Immature natural killer cell (primary cell): ENCODE measurements at regions not wholly inside any gene's neighbourhood (a gene's known extent, or its start where the extent isn't known, plus 50 kb on each side); places are given as distances from the start of the nearest gene placed in this dataset.
"Not testable (repeated sequence)": the region's sequence is repeated elsewhere in the genome, so short reads cannot be mapped to it uniquely, and the experiment has no call there.

Source experiments
- DNase-seq, 3 donors: peaks; one replicate each; pipeline ENCODE4 v3.0.0; 2022; ENCODE audit warnings: mixed read lengths in 1 of 3
- H3K27ac Mint-ChIP-seq, 6 donors: one replicate each; pipeline ENCODE4 v1.8.0; 2020; ENCODE audit warnings: mixed read lengths in 6 of 6, mild to moderate bottlenecking in 5 of 6, inconsistent platforms in 4 of 6, moderate library complexity in 3 of 6
- H3K27me3 Mint-ChIP-seq, 3 donors: one replicate each; pipeline ENCODE4 v1.8.0; 2020 to 2021; ENCODE audit warnings: low read depth in 3 of 3, mild to moderate bottlenecking in 3 of 3, mixed read lengths in 3 of 3, moderate library complexity in 3 of 3, inconsistent platforms in 1 of 3
- H3K36me3 Mint-ChIP-seq, 3 donors: one replicate each; pipeline ENCODE4 v1.8.0; 2020; ENCODE audit warnings: mixed read lengths in 3 of 3, inconsistent platforms in 2 of 3, mild to moderate bottlenecking in 2 of 3
- H3K4me1 Mint-ChIP-seq, 2 donors: one replicate each; pipeline ENCODE4 v1.8.0; 2020; ENCODE audit warnings: inconsistent platforms in 2 of 2, mild to moderate bottlenecking in 2 of 2, mixed read lengths in 2 of 2, moderate library complexity in 1 of 2
- H3K4me3 Mint-ChIP-seq, 5 donors: one replicate each; pipeline ENCODE4 v1.8.0; 2020; ENCODE audit warnings: mild to moderate bottlenecking in 5 of 5, mixed read lengths in 5 of 5, inconsistent platforms in 3 of 5, moderate library complexity in 3 of 5
- H3K9me3 Mint-ChIP-seq, 6 donors: one replicate each; pipeline ENCODE4 v1.8.0; 2020; ENCODE audit warnings: mild to moderate bottlenecking in 6 of 6, mixed read lengths in 6 of 6, inconsistent platforms in 4 of 6, moderate library complexity in 3 of 6

DNA sequence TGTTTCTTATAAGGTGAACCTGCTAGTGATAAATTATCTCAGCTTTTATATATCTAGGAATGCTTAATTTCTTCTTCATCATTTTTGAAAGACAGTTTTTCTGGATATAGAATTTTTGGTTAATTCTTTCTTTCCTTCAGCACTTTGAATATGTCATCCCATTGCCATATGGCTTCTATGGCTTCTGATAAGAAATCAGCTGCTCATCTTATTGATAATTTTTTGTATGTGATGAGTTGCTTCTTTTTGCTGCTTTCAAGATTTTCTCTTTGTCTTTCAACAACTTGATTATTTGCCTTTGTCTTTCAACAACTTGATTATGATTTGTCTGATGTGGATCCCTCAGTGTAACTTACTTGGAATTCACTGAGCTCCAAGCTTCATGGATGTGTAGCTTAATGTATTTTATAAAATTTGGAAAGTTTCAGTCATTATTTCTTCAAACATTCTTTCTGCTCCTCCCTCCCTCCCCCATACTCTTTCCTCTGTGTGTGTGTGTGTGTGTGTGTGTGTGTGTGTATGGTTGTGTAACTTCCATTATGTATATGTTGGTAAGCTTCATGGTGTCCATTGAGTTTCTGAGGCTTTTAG, 243.9 kb downstream of the TLE1 start:
- H3K36me3 Mint-ChIP-seq, result no peaks in the 10 kb centered on the region
- H3K27ac Mint-ChIP-seq, result no peak overlapping the region
- no peaks in the 10 kb centered on the region for H3K4me1 Mint-ChIP-seq
- H3K4me3 Mint-ChIP-seq, result no peak overlapping the region
- no peak for DNase-seq
- H3K9me3 Mint-ChIP-seq, result peaks cover 9 to 30% (median 17%) of the 10 kb centered on the region in 6 donors
- peaks cover 0 to 2% (median 0%) of the 10 kb centered on the region in 3 donors for H3K27me3 Mint-ChIP-seq

GRCh38 chr9:81431641-81432040, 257.7 kb downstream of the TLE1 start:
- Mint-ChIP-seq H3K4me3 (no peak overlapping the region), H3K4me1 (no peaks in the 10 kb centered on the region), H3K36me3 (no peaks in the 10 kb centered on the region), H3K27me3 (peaks cover 0 to 2% (median 2%) of the 10 kb centered on the region in 3 donors), H3K9me3 (peaks cover 6 to 21% (median 14%) of the 10 kb centered on the region in 6 donors), H3K27ac (no peak overlapping the region)
- DNase-seq, result no peak

DNA sequence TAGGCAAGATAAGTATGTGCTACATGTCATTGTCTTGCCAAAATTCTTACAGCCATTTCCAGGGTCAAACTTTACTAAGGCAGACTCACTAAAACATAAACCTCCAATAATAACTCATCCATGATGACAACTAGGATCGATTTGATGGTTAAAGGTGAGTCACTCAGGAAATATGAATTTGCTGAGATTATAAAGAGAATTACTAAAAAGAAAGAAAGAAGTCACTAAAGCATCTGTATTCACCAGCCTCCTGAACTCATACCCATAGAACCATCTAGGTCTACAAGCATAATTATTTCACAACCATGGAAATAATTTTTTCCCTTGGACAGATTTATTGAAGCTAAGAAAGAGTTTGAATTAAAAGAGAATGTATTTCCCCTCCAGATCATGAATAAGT, 258.6 kb downstream of the TLE1 start:
- no peak for DNase-seq
- Mint-ChIP-seq H3K27ac (no peak overlapping the region), H3K9me3 (peaks cover 6 to 21% (median 14%) of the 10 kb centered on the region in 6 donors), H3K4me1 (no peaks in the 10 kb centered on the region), H3K4me3 (no peak overlapping the region), H3K27me3 (peaks cover 0 to 2% (median 2%) of the 10 kb centered on the region in 3 donors), H3K36me3 (no peaks in the 10 kb centered on the region)

DNA sequence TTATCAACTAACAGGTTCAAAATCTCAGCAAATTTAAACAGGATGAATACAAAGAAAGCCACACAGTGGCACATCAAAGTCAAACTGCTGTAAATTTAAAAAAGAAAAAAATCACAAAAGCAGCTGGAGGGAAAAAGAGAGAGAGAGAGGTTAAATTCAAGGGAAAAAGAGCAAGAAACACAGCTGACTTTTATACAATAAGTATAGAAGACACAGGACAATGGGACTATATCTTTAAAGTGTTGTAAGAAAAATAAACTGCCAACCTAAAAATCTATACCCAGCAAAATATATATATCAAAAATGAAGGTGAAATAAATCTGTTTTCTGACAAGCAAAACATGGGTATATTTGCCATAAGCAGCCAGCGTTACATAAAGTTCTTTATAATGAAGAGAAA, 261.5 kb downstream of the TLE1 start:
- Mint-ChIP-seq H3K27ac (no peak overlapping the region), H3K36me3 (no peaks in the 10 kb centered on the region), H3K27me3 (peaks cover 0 to 2% (median 2%) of the 10 kb centered on the region in 3 donors), H3K4me3 (no peak overlapping the region), H3K4me1 (no peaks in the 10 kb centered on the region), H3K9me3 (peaks cover 6 to 21% (median 14%) of the 10 kb centered on the region in 6 donors)
- no peak for DNase-seq

GRCh38 chr9:81424431-81424830, 264.9 kb downstream of the TLE1 start:
- H3K27ac Mint-ChIP-seq, result no peak overlapping the region
- peaks cover 2 to 17% (median 10%) of the 10 kb centered on the region in 6 donors for H3K9me3 Mint-ChIP-seq
- DNase-seq, result no peak

GRCh38 chr9:81423589-81424326, 265.6 kb downstream of the TLE1 start:
- Mint-ChIP-seq H3K27me3 (no peaks in the 10 kb centered on the region), H3K27ac (no peak overlapping the region), H3K4me1 (no peaks in the 10 kb centered on the region), H3K4me3 (no peak overlapping the region), H3K36me3 (no peaks in the 10 kb centered on the region), H3K9me3 (peaks cover 2 to 17% (median 11%) of the 10 kb centered on the region in 6 donors)
- DNase-seq, result no peak

More at GRCh38 chr9:81424431-81424830, 264.9 kb downstream of the TLE1 start:
- Mint-ChIP-seq H3K4me1 (no peaks in the 10 kb centered on the region), H3K4me3 (no peak overlapping the region), H3K27me3 (no peaks in the 10 kb centered on the region), H3K36me3 (no peaks in the 10 kb centered on the region)

- H3K9me3 Mint-ChIP-seq, result peaks cover 0 to 14% (median 2%) of the 10 kb centered on the region in 6 donors
- not testable (repeated sequence) for H3K27me3 Mint-ChIP-seq, H3K36me3 Mint-ChIP-seq, H3K27ac Mint-ChIP-seq, DNase-seq, H3K4me1 Mint-ChIP-seq, H3K4me3 Mint-ChIP-seq
Measured at GRCh38 chr9:81421090-81421489, 268.3 kb downstream of the TLE1 start.

DNA sequence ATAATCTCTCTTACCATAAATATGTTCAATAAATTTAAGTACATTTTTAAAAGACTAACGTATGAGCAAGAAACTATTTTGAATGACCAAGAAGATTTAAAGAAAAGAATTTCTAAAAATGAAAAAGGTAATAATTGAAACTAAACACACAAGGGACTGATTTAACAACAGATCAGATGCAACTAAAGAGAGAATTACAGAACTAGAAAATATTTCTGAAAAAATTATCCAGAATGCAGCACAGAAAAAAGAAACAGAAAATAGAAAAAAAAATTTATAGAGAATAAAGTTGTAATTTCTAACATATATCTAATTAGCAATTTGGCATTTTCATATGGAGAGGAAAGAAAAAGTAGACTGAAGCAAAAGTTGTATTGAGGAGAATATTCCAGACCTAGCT, 269.3 kb downstream of the TLE1 start:
- H3K4me3 Mint-ChIP-seq, result no peak overlapping the region
- H3K27me3 Mint-ChIP-seq, result no peaks in the 10 kb centered on the region
- no peaks in the 10 kb centered on the region for H3K36me3 Mint-ChIP-seq
- no peak for DNase-seq
- H3K9me3 Mint-ChIP-seq, result peaks cover 0 to 14% (median 1%) of the 10 kb centered on the region in 6 donors
- H3K27ac Mint-ChIP-seq, result no peak overlapping the region
- H3K4me1 Mint-ChIP-seq, result no peaks in the 10 kb centered on the region

DNA sequence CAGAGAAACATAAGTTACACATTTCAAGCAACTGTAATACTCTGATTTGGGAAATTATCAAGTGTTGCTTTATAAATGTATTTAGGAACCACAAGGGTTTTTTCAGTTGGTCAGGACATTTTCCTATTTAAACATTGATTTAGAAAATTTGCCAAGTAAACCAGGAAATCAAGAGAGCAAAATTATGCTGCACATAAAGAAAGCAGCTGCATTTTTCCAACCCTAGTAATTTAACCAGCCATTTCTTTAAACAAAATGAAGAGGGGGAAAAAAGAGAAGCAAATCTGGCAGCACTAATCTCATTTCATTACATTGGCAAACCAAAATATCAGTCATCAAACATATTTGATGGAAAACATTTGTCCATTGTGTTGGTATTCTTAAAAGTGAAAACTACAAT, 271.4 kb downstream of the TLE1 start:
- no peak for DNase-seq
- H3K27ac Mint-ChIP-seq, result no peak overlapping the region
- H3K36me3 Mint-ChIP-seq, result no peaks in the 10 kb centered on the region
- H3K4me3 Mint-ChIP-seq, result no peak overlapping the region
- no peaks in the 10 kb centered on the region for H3K4me1 Mint-ChIP-seq
- H3K27me3 Mint-ChIP-seq, result no peaks in the 10 kb centered on the region
- peaks cover 0 to 14% (median 1%) of the 10 kb centered on the region in 6 donors for H3K9me3 Mint-ChIP-seq

DNA sequence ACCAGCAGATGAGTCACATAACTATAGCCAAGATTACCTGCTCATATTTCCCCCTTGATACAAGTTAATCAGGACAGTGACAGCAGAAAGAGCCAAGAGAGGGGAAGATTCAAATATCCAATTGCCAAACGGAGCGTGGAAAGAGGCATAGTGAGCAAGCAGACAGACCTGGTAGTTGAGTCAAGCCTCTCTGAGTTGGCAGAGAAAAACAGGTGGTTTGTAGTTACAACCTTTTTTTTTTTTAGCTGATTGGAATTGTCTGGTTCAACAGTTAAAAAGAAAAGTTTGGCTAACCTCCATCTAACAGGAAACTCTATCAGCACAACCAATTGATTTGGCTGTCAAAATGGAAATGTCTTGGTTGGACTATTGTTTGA, 272.1 kb downstream of the TLE1 start:
- DNase-seq, result no peak
- no peaks in the 10 kb centered on the region for H3K27me3 Mint-ChIP-seq

DNA sequence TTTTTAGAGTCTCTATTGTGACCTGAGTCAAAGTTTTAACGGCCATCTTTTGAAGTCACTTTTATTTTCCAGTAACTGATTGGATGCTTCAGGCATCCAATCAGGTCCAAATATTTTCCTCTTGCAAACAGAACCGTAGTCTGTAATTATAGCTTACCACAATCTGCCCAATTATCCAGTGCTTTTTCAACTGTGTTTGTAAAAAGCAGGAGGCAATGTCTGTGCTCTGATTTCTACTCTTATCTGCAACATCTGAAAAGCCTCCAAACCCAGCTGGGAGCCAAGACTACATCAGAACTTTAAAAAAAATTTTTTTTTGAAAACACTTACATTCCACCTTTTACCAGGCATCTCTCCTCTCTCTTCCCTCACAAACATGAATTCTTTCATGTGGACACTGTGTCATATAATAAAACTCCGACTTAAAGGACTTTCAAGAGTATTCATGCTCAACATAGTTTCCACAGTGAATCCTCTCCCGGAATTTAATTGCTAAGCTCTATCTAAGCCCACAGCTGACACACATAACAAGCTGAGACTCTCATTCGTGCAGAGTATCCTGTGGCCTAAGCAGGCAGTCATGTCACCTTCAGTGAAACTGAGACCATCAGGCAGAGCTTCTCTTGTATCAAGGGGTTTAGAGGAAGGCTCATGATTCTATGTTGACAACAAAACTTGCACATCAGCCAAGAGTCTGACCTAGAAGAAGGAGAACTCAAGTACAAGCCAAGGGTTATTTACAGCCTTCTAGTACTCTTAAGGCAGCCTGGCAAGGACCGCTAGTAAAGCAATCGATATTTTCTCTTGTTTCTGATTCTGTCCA, 272.7 kb downstream of the TLE1 start:
- no peaks in the 10 kb centered on the region for H3K36me3 Mint-ChIP-seq
- H3K27me3 Mint-ChIP-seq, result no peaks in the 10 kb centered on the region
- H3K9me3 Mint-ChIP-seq, result peaks cover 0 to 8% (median 0%) of the 10 kb centered on the region in 6 donors
- no peak overlapping the region for H3K27ac Mint-ChIP-seq
- H3K4me3 Mint-ChIP-seq, result no peak overlapping the region
- H3K4me1 Mint-ChIP-seq, result no peaks in the 10 kb centered on the region
- DNase-seq, result no peak

More for the DNA sequence above, 272.1 kb downstream of the TLE1 start:
- Mint-ChIP-seq H3K4me1 (no peaks in the 10 kb centered on the region), H3K36me3 (no peaks in the 10 kb centered on the region), H3K27ac (no peak overlapping the region), H3K9me3 (peaks cover 0 to 13% (median 1%) of the 10 kb centered on the region in 6 donors), H3K4me3 (no peak overlapping the region)

GRCh38 chr9:81414836-81415235, 274.5 kb downstream of the TLE1 start:
- Mint-ChIP-seq H3K9me3 (peaks cover 0 to 8% (median 0%) of the 10 kb centered on the region in 6 donors), H3K36me3 (no peaks in the 10 kb centered on the region), H3K4me1 (no peaks in the 10 kb centered on the region), H3K4me3 (no peak overlapping the region), H3K27me3 (no peaks in the 10 kb centered on the region), H3K27ac (no peak overlapping the region)
- no peak for DNase-seq

- Mint-ChIP-seq H3K36me3 (no peaks in the 10 kb centered on the region), H3K4me3 (no peak overlapping the region), H3K27me3 (no peaks in the 10 kb centered on the region), H3K4me1 (no peaks in the 10 kb centered on the region), H3K27ac (no peak overlapping the region), H3K9me3 (peaks cover 0 to 4% (median 0%) of the 10 kb centered on the region in 6 donors)
- DNase-seq, result no peak
Measured at GRCh38 chr9:81411961-81412360, 277.4 kb downstream of the TLE1 start.

DNA sequence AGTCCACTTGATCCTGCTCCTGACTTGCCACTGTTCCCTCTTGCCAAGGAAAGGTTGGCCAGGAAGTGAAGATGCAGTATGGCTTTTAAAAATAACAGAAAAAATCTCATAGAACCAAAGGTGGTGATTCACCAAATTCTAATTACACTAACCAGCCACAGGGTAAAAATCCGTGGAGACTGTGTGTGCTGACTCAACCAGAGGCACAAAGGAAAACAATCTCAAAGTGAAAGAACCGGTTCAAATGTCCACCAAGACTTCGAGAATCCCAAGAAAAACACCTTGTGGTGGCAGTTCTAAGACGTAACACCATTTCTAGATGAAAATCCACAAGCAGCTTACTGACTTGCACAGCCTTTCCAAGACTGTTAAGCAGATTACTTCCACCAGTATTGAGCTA, 279.1 kb downstream of the TLE1 start:
- Mint-ChIP-seq H3K9me3 (no peaks in the 10 kb centered on the region), H3K4me1 (no peaks in the 10 kb centered on the region), H3K27ac (no peak overlapping the region), H3K4me3 (no peak overlapping the region), H3K36me3 (no peaks in the 10 kb centered on the region), H3K27me3 (no peaks in the 10 kb centered on the region)
- no peak for DNase-seq
